OCI-LY7 (cell line): ENCODE measurements at regions not wholly inside any gene's neighbourhood (a gene's known extent, or its start where the extent isn't known, plus 50 kb on each side); places are given as distances from the start of the nearest gene placed in this dataset.

Experiments
- EZH2phosphoT487 ChIP-seq: fragments of 200-600 bp; sonication (generic); IDR thresholded peaks from 2 replicates; pipeline ENCODE4 v1.6.1; 2018; ENCODE audit warnings: low read depth, borderline replicate concordance, mild to moderate bottlenecking, mixed run types, antibody characterized with exemption, low read length, moderate library complexity, mixed read lengths
- TF ChIP-seq, protein P1 (sequence below): fragments of 200-600 bp; sonication (generic); conservative IDR thresholded peaks from 2 replicates; pipeline ENCODE4 v1.5.1; 2014; ENCODE audit warnings: mild to moderate bottlenecking, antibody characterized with exemption, low read length, moderate library complexity, mixed read lengths

DNA sequence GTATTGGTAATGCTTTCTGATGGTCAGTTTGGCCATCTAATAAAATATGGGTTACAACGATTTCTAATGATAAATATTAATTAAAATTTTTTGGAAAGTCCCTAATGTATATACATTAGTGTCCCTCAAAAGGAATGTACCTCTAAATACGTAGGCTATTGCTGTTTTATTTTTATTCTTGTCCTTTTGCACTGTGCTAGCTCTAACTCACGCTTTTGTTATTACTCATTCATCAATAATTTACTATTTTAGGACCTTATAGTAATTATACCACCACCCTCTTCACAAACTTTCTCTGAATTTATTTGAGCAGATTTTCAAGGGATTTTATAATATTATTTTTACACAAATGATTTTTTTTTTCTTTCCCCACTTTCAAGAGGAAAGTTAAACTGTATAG lies 795.9 kb upstream of the PCDH9 start:
- TF ChIP-seq EZH2phosphoT487 = no peak
- TF ChIP-seq, protein P1, sequence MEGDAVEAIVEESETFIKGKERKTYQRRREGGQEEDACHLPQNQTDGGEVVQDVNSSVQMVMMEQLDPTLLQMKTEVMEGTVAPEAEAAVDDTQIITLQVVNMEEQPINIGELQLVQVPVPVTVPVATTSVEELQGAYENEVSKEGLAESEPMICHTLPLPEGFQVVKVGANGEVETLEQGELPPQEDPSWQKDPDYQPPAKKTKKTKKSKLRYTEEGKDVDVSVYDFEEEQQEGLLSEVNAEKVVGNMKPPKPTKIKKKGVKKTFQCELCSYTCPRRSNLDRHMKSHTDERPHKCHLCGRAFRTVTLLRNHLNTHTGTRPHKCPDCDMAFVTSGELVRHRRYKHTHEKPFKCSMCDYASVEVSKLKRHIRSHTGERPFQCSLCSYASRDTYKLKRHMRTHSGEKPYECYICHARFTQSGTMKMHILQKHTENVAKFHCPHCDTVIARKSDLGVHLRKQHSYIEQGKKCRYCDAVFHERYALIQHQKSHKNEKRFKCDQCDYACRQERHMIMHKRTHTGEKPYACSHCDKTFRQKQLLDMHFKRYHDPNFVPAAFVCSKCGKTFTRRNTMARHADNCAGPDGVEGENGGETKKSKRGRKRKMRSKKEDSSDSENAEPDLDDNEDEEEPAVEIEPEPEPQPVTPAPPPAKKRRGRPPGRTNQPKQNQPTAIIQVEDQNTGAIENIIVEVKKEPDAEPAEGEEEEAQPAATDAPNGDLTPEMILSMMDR = no peak
